HG03565 (cell line): ENCODE measurements at regions not wholly inside any gene's neighbourhood (a gene's known extent, or its start where the extent isn't known, plus 50 kb on each side); places are given as distances from the start of the nearest gene placed in this dataset.
"Not testable (repeated sequence)": the region's sequence is repeated elsewhere in the genome, so short reads cannot be mapped to it uniquely, and the experiment has no call there.

Experiments
- ATAC-seq: cut with Tn5 transposase; IDR thresholded peaks from one replicate; pipeline ENCODE4 v1.9.1; 2021; ENCODE audit warnings: mild to moderate bottlenecking, moderate library complexity; ENCODE audit not compliant: unreplicated experiment

GRCh38 chr6:119845161-119845560 is 495.6 kb upstream of the MAN1A1 start:
- ATAC-seq, result no peak

- ATAC-seq, result no peak
These were observed 494.8 kb upstream of the MAN1A1 start for GRCh38 chr6:119844387-119844786.

GRCh38 chr6:119842191-119842590 is 492.6 kb upstream of the MAN1A1 start:
- ATAC-seq, result no peak

- ATAC-seq, result no peak
These were observed 488.5 kb upstream of the MAN1A1 start for GRCh38 chr6:119838043-119838442.

GRCh38 chr6:119834418-119834817 is 484.9 kb upstream of the MAN1A1 start:
- no peak for ATAC-seq

- ATAC-seq, result no peak
These were observed 482.9 kb upstream of the MAN1A1 start for GRCh38 chr6:119832411-119832810.

GRCh38 chr6:119830494-119831295 is 481.1 kb upstream of the MAN1A1 start:
- ATAC-seq, result no peak

GRCh38 chr6:119830069-119830468 is 480.5 kb upstream of the MAN1A1 start:
- no peak for ATAC-seq

- not testable (repeated sequence) for ATAC-seq
These were observed 479.9 kb upstream of the MAN1A1 start for GRCh38 chr6:119829499-119829898.

GRCh38 chr6:119829006-119829405 is 479.4 kb upstream of the MAN1A1 start:
- ATAC-seq, result no peak

GRCh38 chr6:119821380-119821779 is 471.8 kb upstream of the MAN1A1 start:
- no peak for ATAC-seq

- no peak for ATAC-seq
These were observed 469.3 kb upstream of the MAN1A1 start for GRCh38 chr6:119818876-119819275.

- ATAC-seq, result no peak
These were observed 465.2 kb upstream of the MAN1A1 start for GRCh38 chr6:119814609-119815400.

- ATAC-seq, result no peak
These were observed 452.9 kb upstream of the MAN1A1 start for GRCh38 chr6:119802464-119802863.

GRCh38 chr6:119801056-119801455 is 451.5 kb upstream of the MAN1A1 start:
- ATAC-seq, result no peak

GRCh38 chr6:119800526-119800925 is 451.0 kb upstream of the MAN1A1 start:
- ATAC-seq, result no peak

GRCh38 chr6:119799596-119800509 is 450.3 kb upstream of the MAN1A1 start:
- no peak for ATAC-seq

- no peak for ATAC-seq
These were observed 442.2 kb upstream of the MAN1A1 start for GRCh38 chr6:119791736-119792135.

- ATAC-seq, result no peak
These were observed 431.8 kb upstream of the MAN1A1 start for GRCh38 chr6:119781365-119781764.

- ATAC-seq, result no peak
These were observed 418.6 kb upstream of the MAN1A1 start for GRCh38 chr6:119768201-119768600.
